ENCODE measurements at regions not wholly inside any gene's neighbourhood (a gene's known extent, or its start where the extent isn't known, plus 50 kb on each side); places are given as distances from the start of the nearest gene placed in this dataset.

DNA sequence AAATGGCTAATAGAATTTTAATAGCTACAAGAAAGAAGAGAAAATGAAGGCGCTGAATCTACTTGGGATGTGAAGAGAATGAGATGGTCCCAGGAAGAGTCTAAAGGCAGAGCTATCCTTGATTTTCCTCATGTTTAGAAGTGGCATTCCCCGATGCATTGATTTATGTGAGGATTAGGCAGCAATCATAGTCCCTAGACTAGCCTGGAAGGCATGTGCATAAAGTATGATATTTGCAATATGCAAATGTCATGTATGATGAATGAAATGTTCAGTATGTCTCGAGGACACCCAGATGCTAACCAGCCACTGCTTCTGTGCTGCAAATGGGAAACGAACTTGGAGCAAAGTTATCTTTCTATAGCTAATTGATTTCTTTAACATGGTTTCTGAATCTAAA lies 641.5 kb upstream of the PLXNA2 start:
- no peak for TF ChIP-seq EZH2phosphoT487 (IDR thresholded peaks at IDR 0.05; ENCODE audit: borderline replicate concordance)
- TF ChIP-seq, protein P1, sequence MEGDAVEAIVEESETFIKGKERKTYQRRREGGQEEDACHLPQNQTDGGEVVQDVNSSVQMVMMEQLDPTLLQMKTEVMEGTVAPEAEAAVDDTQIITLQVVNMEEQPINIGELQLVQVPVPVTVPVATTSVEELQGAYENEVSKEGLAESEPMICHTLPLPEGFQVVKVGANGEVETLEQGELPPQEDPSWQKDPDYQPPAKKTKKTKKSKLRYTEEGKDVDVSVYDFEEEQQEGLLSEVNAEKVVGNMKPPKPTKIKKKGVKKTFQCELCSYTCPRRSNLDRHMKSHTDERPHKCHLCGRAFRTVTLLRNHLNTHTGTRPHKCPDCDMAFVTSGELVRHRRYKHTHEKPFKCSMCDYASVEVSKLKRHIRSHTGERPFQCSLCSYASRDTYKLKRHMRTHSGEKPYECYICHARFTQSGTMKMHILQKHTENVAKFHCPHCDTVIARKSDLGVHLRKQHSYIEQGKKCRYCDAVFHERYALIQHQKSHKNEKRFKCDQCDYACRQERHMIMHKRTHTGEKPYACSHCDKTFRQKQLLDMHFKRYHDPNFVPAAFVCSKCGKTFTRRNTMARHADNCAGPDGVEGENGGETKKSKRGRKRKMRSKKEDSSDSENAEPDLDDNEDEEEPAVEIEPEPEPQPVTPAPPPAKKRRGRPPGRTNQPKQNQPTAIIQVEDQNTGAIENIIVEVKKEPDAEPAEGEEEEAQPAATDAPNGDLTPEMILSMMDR (conservative IDR thresholded peaks at IDR 0.05; ENCODE audit: low read length), result no peak

Data from Loucy (cell line).